ENCODE measurements at regions not wholly inside any gene's neighbourhood (a gene's known extent, or its start where the extent isn't known, plus 50 kb on each side); places are given as distances from the start of the nearest gene placed in this dataset.

GRCh38 chr2:220442012-220442411 is 814.6 kb downstream of the SLC4A3 start:
- Histone ChIP-seq H3K36me3 (ENCODE audit: control insufficient read depth, insufficient read depth, low read length) (no peaks in the 10 kb centered on the region), H3K27me3 (ENCODE audit: control insufficient read depth, insufficient read depth, low read length) (no peaks in the 10 kb centered on the region), H3K4me3 (ENCODE audit: low read depth, low read length) (no peak overlapping the region)
- DNase-seq (ENCODE audit: low read depth), result no peak
- TF ChIP-seq CTCF (IDR thresholded peaks at IDR 0.05; ENCODE audit: insufficient read depth, low read length, poor library complexity, severe bottlenecking), result no peak

DNA sequence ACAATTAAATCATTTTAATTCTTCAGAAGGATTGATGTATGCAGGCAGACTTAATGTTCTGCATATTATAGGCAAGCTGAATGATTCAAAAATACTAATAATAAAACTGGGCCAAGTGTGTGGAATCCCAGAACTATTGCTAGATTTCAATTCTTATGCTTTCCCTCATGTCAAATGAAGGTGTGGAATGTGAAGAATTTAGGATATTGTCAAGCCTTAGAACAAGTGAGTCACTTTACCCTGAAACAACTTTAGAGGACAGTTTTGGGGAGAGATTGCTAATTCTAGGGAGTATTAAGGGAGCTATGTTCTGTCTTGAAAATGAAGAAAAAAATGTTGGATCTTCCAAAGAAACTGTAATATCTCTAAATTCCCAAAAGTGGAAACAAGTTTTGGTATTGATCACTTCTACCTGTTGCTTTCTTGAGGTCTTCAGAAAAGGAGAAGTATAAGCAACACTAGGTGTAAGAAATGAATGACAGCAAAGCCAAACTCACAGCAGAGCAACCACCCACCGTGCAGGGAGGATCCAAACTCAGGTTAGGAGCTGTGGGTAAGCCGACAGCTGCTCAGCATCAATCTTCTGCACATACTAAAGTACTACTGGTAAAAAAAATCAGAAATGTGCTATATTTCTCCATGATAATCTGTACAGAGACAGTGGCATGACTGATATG is 818.1 kb downstream of the SLC4A3 start:
- Histone ChIP-seq H3K36me3 (ENCODE audit: control insufficient read depth, insufficient read depth, low read length) (no peaks in the 10 kb centered on the region), H3K4me3 (ENCODE audit: low read depth, low read length) (no peak overlapping the region), H3K27me3 (ENCODE audit: control insufficient read depth, insufficient read depth, low read length) (no peaks in the 10 kb centered on the region)
- no peak for TF ChIP-seq CTCF (IDR thresholded peaks at IDR 0.05; ENCODE audit: insufficient read depth, low read length, poor library complexity, severe bottlenecking)
- DNase-seq (ENCODE audit: low read depth), result no peak

GRCh38 chr2:220446106-220446712 is 818.8 kb downstream of the SLC4A3 start:
- no peak for DNase-seq (ENCODE audit: low read depth)
- Histone ChIP-seq H3K4me3 (ENCODE audit: low read depth, low read length) (no peak overlapping the region), H3K36me3 (ENCODE audit: control insufficient read depth, insufficient read depth, low read length) (no peaks in the 10 kb centered on the region), H3K27me3 (ENCODE audit: control insufficient read depth, insufficient read depth, low read length) (no peaks in the 10 kb centered on the region)
- no peak for TF ChIP-seq CTCF (IDR thresholded peaks at IDR 0.05; ENCODE audit: insufficient read depth, low read length, poor library complexity, severe bottlenecking)

DNA sequence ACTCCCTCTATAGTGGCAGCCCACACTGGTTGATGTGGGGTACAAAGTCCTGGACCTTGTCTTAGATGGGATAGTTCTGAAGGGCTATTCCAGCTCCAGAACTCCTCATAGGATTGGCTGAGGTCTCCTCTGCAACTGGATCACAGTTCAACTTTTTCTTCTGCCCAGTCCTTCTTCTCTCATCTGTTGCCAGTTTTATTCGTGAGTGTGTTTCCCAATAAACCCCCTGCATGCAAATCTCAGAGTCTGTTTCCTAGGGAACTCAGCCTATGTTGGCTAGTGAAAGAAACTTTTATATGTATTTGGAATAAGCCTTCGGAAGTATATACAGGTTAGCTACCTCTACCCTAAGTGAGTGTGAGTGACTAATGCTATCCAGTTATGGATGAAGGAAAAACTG is 823.4 kb downstream of the SLC4A3 start:
- TF ChIP-seq CTCF (IDR thresholded peaks at IDR 0.05; ENCODE audit: insufficient read depth, low read length, poor library complexity, severe bottlenecking), result no peak
- no peak for DNase-seq (ENCODE audit: low read depth)
- Histone ChIP-seq H3K27me3 (ENCODE audit: control insufficient read depth, insufficient read depth, low read length) (no peaks in the 10 kb centered on the region), H3K36me3 (ENCODE audit: control insufficient read depth, insufficient read depth, low read length) (no peaks in the 10 kb centered on the region), H3K4me3 (ENCODE audit: low read depth, low read length) (no peak overlapping the region)

- Histone ChIP-seq H3K4me3 (ENCODE audit: low read depth, low read length) (no peak overlapping the region), H3K36me3 (ENCODE audit: control insufficient read depth, insufficient read depth, low read length) (no peaks in the 10 kb centered on the region), H3K27me3 (ENCODE audit: control insufficient read depth, insufficient read depth, low read length) (no peaks in the 10 kb centered on the region)
- no peak for TF ChIP-seq CTCF (IDR thresholded peaks at IDR 0.05; ENCODE audit: insufficient read depth, low read length, poor library complexity, severe bottlenecking)
- no peak for DNase-seq (ENCODE audit: low read depth)
Observed at GRCh38 chr2:220451438-220451837, 824.0 kb downstream of the SLC4A3 start.

DNA sequence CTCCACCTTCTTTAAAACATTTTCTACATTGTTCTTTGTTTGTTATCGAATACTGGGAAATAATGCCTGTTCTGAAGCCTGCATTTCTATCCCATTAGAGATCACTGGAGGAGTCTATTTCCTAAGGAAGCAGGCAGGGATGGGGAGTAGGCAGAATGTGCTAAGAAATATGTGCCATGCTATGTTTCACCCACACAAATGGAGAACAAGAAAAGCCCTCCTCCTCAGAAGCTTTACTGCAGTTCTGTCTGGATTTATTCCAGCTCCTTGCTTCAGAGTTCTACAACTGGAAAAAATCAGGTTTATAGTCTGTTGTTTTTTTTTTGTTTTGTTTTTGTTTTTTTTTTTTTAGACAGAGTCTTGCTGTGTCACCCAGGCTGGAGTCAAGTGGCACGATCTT is 825.1 kb downstream of the SLC4A3 start:
- Histone ChIP-seq H3K36me3 (ENCODE audit: control insufficient read depth, insufficient read depth, low read length) (no peaks in the 10 kb centered on the region), H3K4me3 (ENCODE audit: low read depth, low read length) (no peak overlapping the region), H3K27me3 (ENCODE audit: control insufficient read depth, insufficient read depth, low read length) (no peaks in the 10 kb centered on the region)
- TF ChIP-seq CTCF (IDR thresholded peaks at IDR 0.05; ENCODE audit: insufficient read depth, low read length, poor library complexity, severe bottlenecking), result no peak
- DNase-seq (ENCODE audit: low read depth), result no peak

Measured in kidney epithelial cell (primary cell).